H4 (cell line): ENCODE measurements at regions not wholly inside any gene's neighbourhood (a gene's known extent, or its start where the extent isn't known, plus 50 kb on each side); places are given as distances from the start of the nearest gene placed in this dataset.

Source experiments
- DNase-seq: peaks from one replicate; pipeline ENCODE4 v3.0.0-alpha.2; 2015; ENCODE audit warnings: low spot score

DNA sequence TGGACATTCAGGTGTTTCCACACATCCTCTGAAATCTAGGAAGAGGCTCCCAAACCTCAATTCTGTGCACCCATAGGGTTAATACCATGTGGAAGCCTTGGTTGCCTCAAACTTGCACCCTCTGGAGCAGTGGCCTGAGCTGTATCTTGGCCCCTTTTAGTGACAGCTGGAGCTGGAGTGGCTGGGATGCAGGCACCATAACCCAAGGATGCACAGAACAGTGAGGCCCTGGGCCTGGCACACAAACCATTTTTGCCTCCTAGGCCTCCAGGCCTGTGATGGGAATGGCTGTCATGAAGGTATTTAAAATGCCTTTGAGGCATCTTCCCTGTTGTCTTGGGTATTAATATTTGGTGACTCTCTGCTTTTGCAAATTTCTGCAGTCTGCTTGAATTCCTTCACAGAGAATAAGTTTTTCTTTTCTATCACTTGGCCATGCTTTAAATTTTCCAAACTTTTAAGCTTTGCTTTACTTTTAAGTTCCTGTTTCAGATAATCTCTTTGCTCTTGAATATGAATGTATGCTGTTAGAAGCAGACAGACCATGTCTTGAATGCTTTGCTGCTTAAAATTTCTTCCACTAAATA, 1594.5 kb upstream of the PCDH20 start:
- DNase-seq, result no peak

DNA sequence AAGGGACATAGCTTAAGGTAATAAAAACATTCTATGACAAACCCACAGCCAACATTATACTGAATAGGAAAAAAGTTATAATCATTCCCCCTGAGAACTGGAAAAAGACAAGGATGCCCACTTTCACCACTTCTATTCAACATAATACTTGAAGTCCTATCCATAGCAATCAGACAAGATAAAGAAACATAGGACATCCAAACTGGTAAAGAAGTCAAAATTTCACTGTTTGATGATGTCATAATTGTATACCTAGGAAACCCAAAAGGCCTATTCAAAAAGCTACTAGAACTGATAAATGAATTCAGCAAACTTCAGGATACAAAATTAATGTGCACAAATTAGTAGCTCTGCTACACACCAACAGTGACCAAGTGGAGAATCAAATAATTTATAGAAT, 1590.0 kb upstream of the PCDH20 start:
- DNase-seq, result no peak

DNA sequence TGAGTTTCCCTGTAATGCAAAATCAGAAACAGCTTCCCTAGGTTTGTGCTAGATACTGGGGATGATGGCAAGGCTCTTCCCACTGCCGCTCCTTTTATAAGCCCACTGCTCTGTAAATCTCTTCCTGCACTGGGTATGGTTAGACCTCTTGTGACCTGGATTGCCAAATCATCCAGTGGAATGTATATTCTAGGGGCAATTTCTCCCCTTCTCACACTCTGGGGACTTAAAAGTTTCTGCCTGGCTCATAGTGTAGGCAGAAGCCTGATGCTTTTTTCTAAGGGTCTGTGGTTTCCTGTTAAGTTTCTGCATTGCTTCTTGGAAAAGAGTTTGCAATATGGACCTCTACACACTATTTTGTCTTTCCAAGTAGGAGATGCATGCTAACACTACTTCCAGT, 1582.0 kb upstream of the PCDH20 start:
- no peak for DNase-seq

DNA sequence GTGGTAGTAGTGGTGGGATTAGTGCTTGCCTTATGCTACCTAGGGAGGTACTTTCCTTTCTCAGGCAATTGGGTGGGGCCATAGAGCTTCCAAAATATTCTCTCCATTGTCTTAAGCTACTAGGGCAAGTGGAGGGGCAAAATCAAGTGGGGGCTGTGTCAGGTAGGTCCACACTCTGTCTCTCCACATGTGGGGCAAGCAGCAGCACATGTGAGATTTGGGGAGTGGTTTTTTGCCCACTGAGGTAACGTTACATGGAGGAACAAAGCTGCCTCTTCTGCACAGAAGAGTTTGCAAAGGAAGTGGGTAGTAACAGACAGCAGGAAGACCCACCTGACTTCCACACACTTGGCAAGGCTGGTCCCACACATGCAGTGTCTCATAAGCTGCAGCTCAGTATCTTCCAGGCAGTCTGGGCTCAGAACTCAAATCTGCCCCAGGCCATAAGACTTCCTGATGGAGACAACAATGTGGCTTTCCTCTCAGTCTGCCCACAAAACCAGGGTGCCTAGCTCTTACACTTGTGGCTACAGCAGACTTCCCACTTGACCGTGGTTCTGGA, 1581.5 kb upstream of the PCDH20 start:
- DNase-seq, result no peak

DNA sequence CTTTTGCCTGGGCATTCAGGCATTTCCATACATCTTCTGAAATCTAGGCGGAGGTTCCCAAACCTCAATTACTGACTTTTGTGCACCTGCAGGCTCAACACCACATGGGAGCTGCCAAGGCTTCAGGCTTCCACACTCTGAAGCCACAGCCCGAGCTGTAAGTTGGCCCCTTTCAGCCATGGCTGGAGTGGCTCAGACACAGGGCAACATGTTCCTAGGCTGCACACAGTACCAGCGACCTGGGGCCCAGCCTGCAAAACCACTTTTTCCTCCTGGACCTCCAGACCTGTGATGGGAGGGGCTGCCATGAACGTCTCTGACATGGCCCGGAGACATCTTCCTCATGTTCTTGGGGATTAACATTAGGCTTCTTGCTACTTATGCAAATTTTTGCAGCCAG, 1558.2 kb upstream of the PCDH20 start:
- DNase-seq, result no peak

DNA sequence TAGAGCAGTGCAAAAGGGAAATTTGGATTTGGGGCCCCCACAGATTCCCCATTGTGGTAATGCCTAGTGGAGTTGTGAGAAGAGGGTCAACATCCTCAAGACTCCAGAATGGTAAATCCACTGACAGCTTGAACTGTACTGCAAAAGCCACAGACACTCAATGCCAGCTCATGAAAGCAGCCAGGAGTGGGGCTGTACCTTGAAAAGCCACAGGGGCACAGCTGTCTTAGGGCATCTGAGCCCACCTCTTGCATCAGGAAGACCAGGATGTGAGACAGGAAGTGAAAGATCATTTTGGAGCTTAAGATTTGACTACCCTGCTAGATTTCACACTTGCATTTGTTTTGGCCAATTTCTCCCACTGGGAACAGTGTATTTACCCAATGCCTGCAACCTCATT, 1548.9 kb upstream of the PCDH20 start:
- DNase-seq, result no peak

DNA sequence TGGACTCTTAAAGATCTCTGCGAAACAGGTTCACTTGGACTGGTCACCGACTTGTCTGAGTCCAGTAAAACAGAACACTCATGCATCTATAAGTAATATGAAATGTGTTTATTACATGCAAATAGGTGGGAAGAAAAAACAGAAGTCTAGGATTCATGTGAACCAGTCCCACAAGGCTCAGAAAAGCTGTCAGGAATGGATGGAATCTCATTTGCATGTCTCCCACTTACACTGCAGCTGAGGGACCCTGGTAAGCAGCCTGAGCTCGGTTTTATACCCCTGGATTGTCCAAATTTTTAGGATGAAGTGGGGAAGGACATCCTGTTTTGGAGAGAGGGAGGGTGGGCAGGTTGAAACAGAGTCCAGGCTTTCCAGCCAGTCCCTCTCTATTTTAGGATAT, 1545.1 kb upstream of the PCDH20 start:
- DNase-seq, result no peak

DNA sequence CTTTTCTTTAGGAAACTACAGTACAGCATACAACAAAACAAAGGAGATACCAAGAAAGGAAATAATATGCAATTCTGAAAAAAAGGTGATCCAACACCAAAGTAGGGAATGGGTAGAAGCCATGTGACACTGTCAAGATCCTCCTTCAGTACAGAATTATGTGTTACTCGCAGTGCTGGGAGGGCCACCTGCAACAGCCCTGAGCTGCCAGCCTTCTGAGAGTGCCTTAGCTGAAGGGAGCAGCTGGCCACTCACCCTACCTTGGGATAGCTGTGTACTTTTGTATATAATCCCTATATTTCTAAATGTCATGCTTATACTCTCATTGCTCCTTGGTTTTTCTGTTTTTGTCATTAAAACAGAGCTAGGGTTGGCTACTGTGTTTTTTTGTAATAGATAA, 1518.2 kb upstream of the PCDH20 start:
- no peak for DNase-seq

DNA sequence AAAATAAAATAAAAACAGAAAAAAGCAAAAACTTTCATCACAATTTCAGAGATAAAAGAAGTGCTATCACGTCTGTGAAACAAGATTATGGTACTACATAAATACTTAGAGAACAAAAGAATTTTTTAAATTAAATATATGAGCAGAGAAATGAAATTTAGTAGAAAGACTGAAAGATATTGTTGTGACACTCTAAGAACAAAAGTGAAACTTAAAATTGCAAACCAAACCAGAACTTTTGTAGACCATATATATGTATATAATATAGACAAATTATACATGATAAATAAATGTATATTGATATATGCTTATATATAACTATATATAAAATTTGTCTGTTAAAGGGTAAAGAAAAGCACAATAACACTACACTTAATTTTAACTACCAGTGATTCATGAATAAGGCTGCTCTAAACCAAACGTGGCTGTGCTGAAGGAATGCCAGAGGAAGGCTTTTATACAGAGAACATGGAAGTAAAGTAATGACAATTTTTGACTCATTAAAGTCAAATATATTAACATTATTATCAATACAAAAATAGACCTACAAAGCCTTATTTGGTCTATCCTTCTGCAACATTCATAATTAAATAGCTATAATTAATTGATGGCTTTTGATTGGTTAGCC, 1516.7 kb upstream of the PCDH20 start:
- DNase-seq, result no peak

DNA sequence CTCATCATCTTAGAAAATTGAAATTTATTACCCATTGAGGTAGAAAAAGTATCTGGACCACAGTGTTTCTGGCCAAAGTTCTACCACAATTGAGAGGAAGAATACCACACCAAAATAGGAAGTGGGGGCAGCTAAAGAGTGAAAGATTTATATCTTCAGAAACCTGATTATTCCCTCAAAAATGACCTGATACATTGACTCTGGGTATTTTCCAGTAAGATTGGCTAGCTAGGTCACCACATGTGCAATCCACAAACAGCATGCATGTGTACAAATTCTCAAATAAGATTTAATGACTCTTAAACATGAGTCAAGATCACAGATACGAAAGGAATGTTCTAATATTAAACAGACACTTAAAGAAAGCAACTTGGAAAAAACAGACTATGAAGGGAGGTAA, 1516.2 kb upstream of the PCDH20 start:
- peak; percentile 2 for DNase-seq

DNA sequence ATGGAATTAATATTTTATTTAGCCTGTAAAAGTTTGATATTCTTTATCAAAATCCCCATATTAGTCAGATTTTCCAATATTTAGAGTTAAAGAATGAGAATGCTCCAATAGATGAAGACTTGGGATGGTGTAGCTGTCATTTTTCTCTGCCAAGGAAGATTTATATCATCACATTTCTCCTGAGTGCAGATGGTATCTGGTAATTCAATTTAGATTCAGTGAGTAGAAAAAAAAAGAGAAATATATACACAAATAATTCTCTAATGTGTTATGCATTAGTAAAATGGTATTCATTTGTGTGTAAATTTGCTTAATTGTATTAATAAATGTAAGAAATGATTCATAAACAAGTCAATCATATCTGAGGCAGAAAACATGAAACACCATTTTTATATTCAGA, 1508.7 kb upstream of the PCDH20 start:
- DNase-seq, result no peak

DNA sequence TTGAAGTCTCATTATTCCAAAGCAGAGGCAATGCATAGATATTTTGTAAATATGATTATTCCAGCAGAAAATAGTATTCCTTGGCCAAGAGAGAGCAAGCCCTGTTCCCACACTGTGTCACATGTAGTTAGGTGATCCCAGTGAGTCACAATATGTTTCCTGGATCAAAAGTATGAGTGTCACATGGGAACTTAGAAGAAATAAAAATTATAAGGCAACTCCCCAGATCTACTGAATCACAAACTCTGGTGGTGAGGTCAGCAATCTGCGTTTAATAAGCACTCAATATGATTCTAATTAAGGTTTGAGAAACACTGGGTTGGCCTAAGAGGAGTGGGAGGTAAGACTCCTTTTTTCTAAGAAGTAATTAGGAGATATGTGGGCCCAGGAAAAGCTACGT, 1504.5 kb upstream of the PCDH20 start:
- DNase-seq, result no peak

DNA sequence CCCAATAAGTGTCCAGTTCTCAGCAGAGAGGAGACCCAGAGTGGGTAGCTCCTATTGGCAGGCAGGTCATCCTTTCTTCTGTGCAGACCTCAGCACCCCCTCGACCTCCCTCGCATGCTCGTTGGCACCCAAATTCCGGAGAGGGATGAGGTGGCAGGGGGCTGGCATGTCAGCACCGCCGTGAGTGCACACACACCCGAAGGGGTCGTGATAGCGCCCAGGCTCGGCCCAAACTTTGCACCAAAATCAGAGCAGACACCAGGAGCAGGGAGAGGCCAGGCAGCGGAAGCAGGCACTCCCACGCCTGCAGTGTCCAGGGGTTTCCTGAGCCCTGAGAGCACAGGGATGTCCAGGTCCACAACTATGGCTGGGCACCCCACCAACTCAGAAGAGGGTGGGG, 1503.8 kb upstream of the PCDH20 start:
- no peak for DNase-seq

DNA sequence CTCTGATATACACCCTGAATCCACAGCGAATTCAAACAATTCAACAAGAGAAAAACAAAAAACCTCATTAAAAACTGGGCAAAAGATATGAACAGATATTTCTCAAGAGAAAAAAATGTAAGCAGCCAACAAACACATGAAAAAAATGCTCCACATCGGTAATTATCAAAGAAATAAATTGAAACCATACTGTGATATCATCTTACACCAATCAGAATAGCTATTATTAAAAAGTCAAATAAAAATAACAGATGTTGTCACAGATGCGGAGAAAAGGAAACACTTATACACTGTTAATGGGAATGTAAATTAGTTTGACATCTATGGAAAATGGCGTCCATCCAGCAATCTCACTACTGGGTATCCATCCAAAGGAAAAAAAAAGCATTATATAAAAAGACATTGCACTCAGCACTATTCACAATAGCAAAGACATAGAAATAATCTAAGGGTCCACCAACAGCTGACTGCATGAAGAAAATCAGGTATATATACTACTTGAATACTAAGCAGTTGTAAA, 1495.0 kb upstream of the PCDH20 start:
- no peak for DNase-seq

DNA sequence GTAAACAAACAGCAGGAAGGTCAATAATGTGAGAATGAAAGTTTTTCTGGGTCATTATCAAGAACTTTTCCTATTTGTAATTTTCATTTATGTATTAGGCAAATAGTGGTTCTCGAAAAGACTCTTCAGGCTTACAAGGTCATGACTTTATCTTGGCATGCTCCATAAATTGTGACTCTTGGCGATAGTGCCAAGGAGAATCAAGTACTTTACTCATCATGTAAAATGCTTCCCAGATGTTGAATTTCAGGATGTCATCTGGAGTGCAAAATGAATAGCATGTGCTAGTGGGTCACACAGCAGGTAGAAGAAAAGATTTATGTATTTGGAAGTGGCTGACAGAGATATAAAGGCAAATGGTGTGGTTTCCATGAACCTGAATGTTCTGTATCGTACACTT, 1492.7 kb upstream of the PCDH20 start:
- no peak for DNase-seq

DNA sequence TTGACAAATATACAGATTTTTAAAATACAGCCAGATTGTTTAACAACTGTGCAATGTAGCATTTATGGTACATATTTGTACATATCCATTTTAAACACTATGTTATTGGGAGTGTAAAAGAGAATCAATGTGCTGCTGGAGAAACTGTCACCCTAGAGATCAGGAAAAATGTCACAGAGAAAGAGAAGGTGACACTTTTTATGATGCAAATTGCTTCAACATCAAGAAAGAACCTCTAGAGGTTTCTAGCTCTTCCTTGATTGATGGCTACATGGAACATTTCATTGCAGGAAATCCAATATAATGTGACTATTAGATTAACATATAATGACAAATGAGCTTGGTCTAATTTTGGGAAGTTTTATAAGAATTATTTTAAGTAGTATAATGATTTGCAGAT, 1491.2 kb upstream of the PCDH20 start:
- no peak for DNase-seq

DNA sequence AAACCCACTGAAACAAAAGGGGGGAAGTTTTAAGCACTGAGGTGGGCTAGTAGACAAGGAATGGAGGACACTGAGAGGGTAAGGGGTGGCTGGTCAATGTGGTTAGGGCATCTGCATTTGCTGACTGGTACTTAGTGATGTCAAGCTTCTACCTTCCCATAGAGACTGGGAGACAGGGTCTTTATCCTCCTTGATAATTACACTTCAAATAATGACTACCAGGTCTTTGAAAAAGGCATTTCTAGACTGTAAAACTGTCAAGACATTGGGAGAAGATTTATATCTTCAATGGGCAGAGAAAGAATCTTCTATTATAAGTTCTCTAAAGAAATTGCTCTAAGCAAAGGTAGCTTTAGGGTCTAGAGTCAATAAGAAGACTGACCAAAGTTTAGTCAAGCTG, 1490.8 kb upstream of the PCDH20 start:
- DNase-seq, result no peak

DNA sequence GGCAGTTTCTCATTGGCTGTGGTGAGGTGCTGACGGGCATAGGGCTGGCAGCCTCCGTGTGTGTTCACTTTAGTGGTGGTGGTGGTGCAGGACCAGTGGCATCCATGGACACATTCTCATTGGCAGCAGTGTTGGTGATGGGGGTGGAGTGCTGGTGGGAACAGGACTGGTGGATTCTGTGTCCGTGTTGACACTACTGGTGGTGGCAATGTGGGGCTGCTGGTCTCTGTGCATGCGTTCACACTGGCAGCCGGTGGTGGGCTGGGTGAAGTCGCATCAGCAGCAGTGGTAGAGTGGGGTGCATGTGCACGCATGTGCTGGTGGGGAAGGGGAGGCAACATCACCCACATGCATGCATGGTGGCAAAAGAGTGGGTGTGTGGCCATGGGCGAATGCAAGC, 1471.4 kb upstream of the PCDH20 start:
- DNase-seq, result no peak

DNA sequence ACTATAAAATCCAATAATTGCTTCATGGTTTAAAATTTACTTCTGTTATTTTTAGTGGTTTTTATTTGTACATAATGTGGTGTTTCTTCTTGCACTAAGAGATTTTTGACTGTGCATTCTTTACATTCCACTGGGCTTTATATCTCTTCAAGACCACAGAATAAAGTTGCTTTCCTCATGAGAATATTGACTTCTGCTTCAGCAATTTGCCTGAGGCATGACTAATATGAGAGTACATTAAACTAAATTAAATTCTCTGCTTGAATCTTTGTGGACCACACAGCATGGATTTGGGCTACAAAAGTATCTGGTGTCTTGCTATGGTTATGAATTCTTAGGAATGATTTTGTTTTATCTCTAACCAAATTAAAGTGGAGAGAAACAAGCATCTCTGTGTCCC, 1463.4 kb upstream of the PCDH20 start:
- peak; percentile 65 for DNase-seq

DNA sequence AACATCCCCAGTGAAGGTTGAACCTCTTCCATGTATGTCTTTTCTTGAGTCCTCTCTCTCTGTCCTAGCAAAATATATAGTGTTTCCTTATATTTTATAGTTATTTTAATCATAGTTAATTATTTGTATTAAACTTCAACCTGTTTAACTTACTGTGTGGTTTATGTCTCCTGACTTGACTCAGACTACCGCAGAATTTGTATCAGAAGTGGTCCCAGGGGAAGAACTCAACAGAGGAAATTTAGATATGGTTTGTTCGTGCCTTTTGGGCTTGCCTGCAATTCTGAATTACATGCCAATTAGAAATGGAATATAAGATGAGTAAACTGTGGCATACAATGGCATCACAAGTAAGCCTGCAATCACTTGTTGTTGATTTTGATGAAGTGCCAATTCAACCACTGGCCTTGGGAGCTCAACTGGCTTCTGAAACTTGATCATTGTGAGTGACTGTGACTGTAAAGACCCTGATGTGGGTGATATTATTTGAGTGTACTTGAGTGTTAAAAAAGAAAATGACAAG, 1459.5 kb upstream of the PCDH20 start:
- DNase-seq, result peak; percentile 69

DNA sequence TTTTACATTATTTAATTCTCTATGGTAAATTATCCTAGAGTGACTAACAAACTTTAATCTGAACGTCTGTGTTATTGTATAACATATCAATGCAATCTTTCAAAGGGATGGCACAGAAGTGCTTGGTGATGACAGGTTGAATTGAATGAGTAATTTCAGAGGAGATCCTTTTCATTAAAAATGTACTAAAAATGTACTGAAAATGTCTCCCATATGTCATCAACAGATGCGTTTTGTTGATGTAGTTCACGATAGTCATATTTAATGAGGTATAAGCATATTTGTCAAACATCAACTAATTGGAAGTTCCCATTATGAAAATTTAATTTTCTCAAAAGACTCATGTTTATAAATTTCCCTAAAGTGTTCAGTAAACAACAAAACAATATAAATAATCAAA, 1434.7 kb upstream of the PCDH20 start:
- no peak for DNase-seq

DNA sequence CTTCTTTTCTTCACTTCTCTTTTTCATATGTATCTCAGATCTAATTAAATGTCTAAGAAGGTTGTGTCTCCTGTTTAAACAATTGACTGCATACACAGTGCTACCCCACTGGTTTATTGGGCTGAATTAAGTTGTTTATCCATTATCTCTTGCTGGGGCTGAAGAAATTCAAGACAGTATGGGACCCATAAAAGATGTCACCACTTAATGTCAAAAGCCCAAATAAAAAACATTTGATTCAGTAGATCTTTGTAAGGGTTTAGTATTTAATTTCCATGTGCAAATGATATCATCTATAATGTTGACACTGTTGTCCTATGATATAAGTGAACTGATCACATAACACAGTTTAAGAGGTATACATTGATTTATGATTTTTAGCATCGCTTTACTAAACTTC, 1431.9 kb upstream of the PCDH20 start:
- DNase-seq, result no peak

DNA sequence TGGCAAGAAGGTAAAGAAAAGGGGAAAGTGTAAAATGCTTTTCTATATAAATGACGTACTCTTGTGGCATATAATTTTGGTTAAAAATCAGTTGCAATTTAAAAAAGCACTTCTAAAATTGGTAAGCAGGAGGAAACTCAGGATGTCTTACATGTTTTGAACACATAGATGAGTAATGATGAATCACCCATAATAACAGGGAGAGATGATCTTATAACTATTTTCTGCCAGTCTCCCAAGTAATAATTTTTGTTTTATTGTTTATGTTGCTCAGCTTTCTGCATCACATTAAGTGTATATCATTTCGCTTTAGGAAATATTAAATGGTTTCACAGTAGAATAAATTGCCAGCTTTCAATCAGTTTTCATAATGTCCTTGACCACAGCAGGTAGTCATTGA, 1430.7 kb upstream of the PCDH20 start:
- no peak for DNase-seq

DNA sequence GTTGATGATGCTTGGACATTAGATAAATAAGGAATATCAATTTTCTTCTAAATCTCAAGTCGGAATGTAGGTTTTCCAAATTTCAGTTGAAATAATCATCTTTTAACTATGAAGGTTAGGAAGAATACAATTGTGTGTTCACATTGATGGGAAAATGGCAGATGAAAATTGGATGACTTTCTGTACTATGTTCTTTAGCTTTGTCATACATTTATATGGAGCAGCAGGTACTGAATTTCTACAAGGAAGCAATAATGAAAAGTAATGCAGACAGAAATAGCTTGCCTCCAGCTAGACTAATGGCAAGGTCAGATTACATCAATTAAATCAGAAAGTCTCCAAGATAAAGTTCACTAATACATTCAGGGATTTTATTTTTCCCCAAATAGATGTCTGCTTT, 1423.7 kb upstream of the PCDH20 start:
- no peak for DNase-seq
